Osteocyte (in vitro differentiated cells): ENCODE measurements at regions not wholly inside any gene's neighbourhood (a gene's known extent, or its start where the extent isn't known, plus 50 kb on each side); places are given as distances from the start of the nearest gene placed in this dataset.

Experiments used
- DNase-seq: peaks from one replicate; pipeline ENCODE4 v3.0.0; 2021; ENCODE audit warnings: mixed read lengths; ENCODE audit not compliant: unreplicated experiment; ENCODE audit errors: extremely low spot score
- H3K27ac Mint-ChIP-seq: one replicate; pipeline ENCODE4 v1.8.0; 2021; ENCODE audit warnings: mild to moderate bottlenecking, mixed read lengths; ENCODE audit not compliant: unreplicated experiment
- H3K27me3 Mint-ChIP-seq: one replicate; pipeline ENCODE4 v1.8.0; 2021; ENCODE audit warnings: mixed read lengths; ENCODE audit not compliant: unreplicated experiment
- H3K36me3 Mint-ChIP-seq: one replicate; pipeline ENCODE4 v1.8.0; 2021; ENCODE audit warnings: mixed read lengths; ENCODE audit not compliant: unreplicated experiment
- H3K4me1 Mint-ChIP-seq: one replicate; pipeline ENCODE4 v1.8.0; 2021; ENCODE audit warnings: mixed read lengths; ENCODE audit not compliant: unreplicated experiment
- H3K4me3 Mint-ChIP-seq: one replicate; pipeline ENCODE4 v1.8.0; 2021; ENCODE audit warnings: mild to moderate bottlenecking, moderate library complexity, mixed read lengths; ENCODE audit not compliant: unreplicated experiment
- H3K9me3 Mint-ChIP-seq: one replicate; pipeline ENCODE4 v1.8.0; 2021; ENCODE audit warnings: mixed read lengths; ENCODE audit not compliant: unreplicated experiment
- CTCF ChIP-seq: fragments of 200-600 bp; sonication (generic); IDR thresholded peaks from 2 replicates; pipeline ENCODE4 v1.5.0; 2021; ENCODE audit warnings: antibody characterized with exemption, mild to moderate bottlenecking, moderate library complexity

- Mint-ChIP-seq H3K27me3 (no peaks in the 10 kb centered on the region), H3K4me1 (peaks cover 16% of the 10 kb centered on the region), H3K4me3 (no peak overlapping the region), H3K27ac (no peak overlapping the region), H3K36me3 (no peaks in the 10 kb centered on the region), H3K9me3 (no peaks in the 10 kb centered on the region)
- TF ChIP-seq CTCF, result no peak
- no peak for DNase-seq
Measured at GRCh38 chr2:177314722-177315264, 50.3 kb upstream of the NFE2L2 start.

- Mint-ChIP-seq H3K4me3 (no peak overlapping the region), H3K27me3 (no peaks in the 10 kb centered on the region), H3K27ac (no peak overlapping the region), H3K4me1 (peaks cover 16% of the 10 kb centered on the region), H3K36me3 (no peaks in the 10 kb centered on the region), H3K9me3 (no peaks in the 10 kb centered on the region)
- no peak for DNase-seq
- TF ChIP-seq CTCF, result no peak
Measured at GRCh38 chr2:177315364-177315763, 50.8 kb upstream of the NFE2L2 start.

- H3K27ac Mint-ChIP-seq, result no peak overlapping the region
- DNase-seq, result no peak
- no peaks in the 10 kb centered on the region for H3K9me3 Mint-ChIP-seq
- H3K4me1 Mint-ChIP-seq, result peaks cover 16% of the 10 kb centered on the region
- H3K4me3 Mint-ChIP-seq, result no peak overlapping the region
- no peak for TF ChIP-seq CTCF
- H3K36me3 Mint-ChIP-seq, result peaks cover 2% of the 10 kb centered on the region
- H3K27me3 Mint-ChIP-seq, result no peaks in the 10 kb centered on the region
Measured at GRCh38 chr2:177316756-177317155, 52.2 kb upstream of the NFE2L2 start.

- peaks cover 16% of the 10 kb centered on the region for H3K4me1 Mint-ChIP-seq
- peaks cover 2% of the 10 kb centered on the region for H3K36me3 Mint-ChIP-seq
Measured at GRCh38 chr2:177317443-177317842, 52.9 kb upstream of the NFE2L2 start.

GRCh38 chr2:177317857-177318256 is 53.3 kb upstream of the NFE2L2 start:
- no peak for TF ChIP-seq CTCF
- no peaks in the 10 kb centered on the region for H3K9me3 Mint-ChIP-seq

More at GRCh38 chr2:177317443-177317842, 52.9 kb upstream of the NFE2L2 start:
- H3K4me3 Mint-ChIP-seq, result no peak overlapping the region
- no peaks in the 10 kb centered on the region for H3K9me3 Mint-ChIP-seq
- TF ChIP-seq CTCF, result no peak
- H3K27me3 Mint-ChIP-seq, result no peaks in the 10 kb centered on the region
- H3K27ac Mint-ChIP-seq, result no peak overlapping the region
- no peak for DNase-seq

More at GRCh38 chr2:177317857-177318256, 53.3 kb upstream of the NFE2L2 start:
- DNase-seq, result no peak
- no peak overlapping the region for H3K27ac Mint-ChIP-seq
- peaks cover 16% of the 10 kb centered on the region for H3K4me1 Mint-ChIP-seq
- H3K36me3 Mint-ChIP-seq, result peaks cover 3% of the 10 kb centered on the region
- no peak overlapping the region for H3K4me3 Mint-ChIP-seq
- H3K27me3 Mint-ChIP-seq, result no peaks in the 10 kb centered on the region
